ENCODE measurements at regions not wholly inside any gene's neighbourhood (a gene's known extent, or its start where the extent isn't known, plus 50 kb on each side); places are given as distances from the start of the nearest gene placed in this dataset.

GRCh38 chr18:60445341-60445740, 72.8 kb upstream of the MC4R start:
- Histone ChIP-seq H3K9ac (ENCODE audit: low read depth, low read length) (no peak overlapping the region), H3K27ac (ENCODE audit: low read depth, low read length) (no peak overlapping the region), H3K36me3 (ENCODE audit: insufficient read depth, low read length) (no peaks in the 10 kb centered on the region), H3K27me3 (ENCODE audit: insufficient read depth, low read length) (no peaks in the 10 kb centered on the region), H3K9me3 (ENCODE audit: insufficient read depth, low read depth, low read length) (no peaks in the 10 kb centered on the region), H3K4me1 (ENCODE audit: insufficient read depth, low read length) (peaks cover 18% of the 10 kb centered on the region), H3K4me3 (ENCODE audit: low read length) (no peak overlapping the region)

GRCh38 chr18:60446821-60447220, 74.2 kb upstream of the MC4R start:
- H3K9ac ChIP-seq (ENCODE audit: low read depth, low read length), result no peak overlapping the region
- H3K27me3 ChIP-seq (ENCODE audit: insufficient read depth, low read length), result no peaks in the 10 kb centered on the region
- H3K36me3 ChIP-seq (ENCODE audit: insufficient read depth, low read length), result no peaks in the 10 kb centered on the region
- no peak overlapping the region for H3K27ac ChIP-seq (ENCODE audit: low read depth, low read length)
- WGBS, result 93% methylated on average over 5 of the region's 5 CpGs
- H3K4me3 ChIP-seq (ENCODE audit: low read length), result no peak overlapping the region
- H3K4me1 ChIP-seq (ENCODE audit: insufficient read depth, low read length), result peaks cover 22% of the 10 kb centered on the region
- H3K9me3 ChIP-seq (ENCODE audit: insufficient read depth, low read depth, low read length), result no peaks in the 10 kb centered on the region

GRCh38 chr18:60448487-60449267, 76.1 kb upstream of the MC4R start:
- WGBS, result 93% methylated on average over 3 of the region's 3 CpGs
- Histone ChIP-seq H3K4me3 (ENCODE audit: low read length) (no peak overlapping the region; the same call in 1 of the 2 replicates), H3K9ac (ENCODE audit: low read depth, low read length) (no peak overlapping the region), H3K36me3 (ENCODE audit: insufficient read depth, low read length) (no peaks in the 10 kb centered on the region), H3K27me3 (ENCODE audit: insufficient read depth, low read length) (no peaks in the 10 kb centered on the region), H3K4me1 (ENCODE audit: insufficient read depth, low read length) (peaks cover 22% of the 10 kb centered on the region), H3K27ac (ENCODE audit: low read depth, low read length) (no peak overlapping the region), H3K9me3 (ENCODE audit: insufficient read depth, low read depth, low read length) (no peaks in the 10 kb centered on the region)

- H3K9ac ChIP-seq (ENCODE audit: low read depth, low read length), result no peak overlapping the region
- peaks cover 22% of the 10 kb centered on the region for H3K4me1 ChIP-seq (ENCODE audit: insufficient read depth, low read length)
- H3K9me3 ChIP-seq (ENCODE audit: insufficient read depth, low read depth, low read length), result no peaks in the 10 kb centered on the region
- H3K4me3 ChIP-seq (ENCODE audit: low read length), result no peak overlapping the region
- no peaks in the 10 kb centered on the region for H3K36me3 ChIP-seq (ENCODE audit: insufficient read depth, low read length)
- no CpG with 5 or more reads among the region's 1 CpG for WGBS
- H3K27ac ChIP-seq (ENCODE audit: low read depth, low read length), result no peak overlapping the region
- H3K27me3 ChIP-seq (ENCODE audit: insufficient read depth, low read length), result no peaks in the 10 kb centered on the region
These were observed 79.8 kb upstream of the MC4R start for GRCh38 chr18:60452421-60452820.

GRCh38 chr18:60466677-60467076, 94.1 kb upstream of the MC4R start:
- Histone ChIP-seq H3K4me3 (ENCODE audit: low read length) (no peak overlapping the region), H3K4me1 (ENCODE audit: insufficient read depth, low read length) (no peaks in the 10 kb centered on the region), H3K9ac (ENCODE audit: low read depth, low read length) (no peak overlapping the region), H3K27ac (ENCODE audit: low read depth, low read length) (no peak overlapping the region), H3K27me3 (ENCODE audit: insufficient read depth, low read length) (no peaks in the 10 kb centered on the region), H3K36me3 (ENCODE audit: insufficient read depth, low read length) (no peaks in the 10 kb centered on the region), H3K9me3 (ENCODE audit: insufficient read depth, low read depth, low read length) (no peaks in the 10 kb centered on the region)
- 99% methylated on average over 3 of the region's 3 CpGs for WGBS

GRCh38 chr18:60469387-60470100, 97.0 kb upstream of the MC4R start:
- Histone ChIP-seq H3K27ac (ENCODE audit: low read depth, low read length) (no peak overlapping the region), H3K4me3 (ENCODE audit: low read length) (no peak overlapping the region), H3K9me3 (ENCODE audit: insufficient read depth, low read depth, low read length) (no peaks in the 10 kb centered on the region), H3K27me3 (ENCODE audit: insufficient read depth, low read length) (no peaks in the 10 kb centered on the region), H3K9ac (ENCODE audit: low read depth, low read length) (no peak overlapping the region), H3K4me1 (ENCODE audit: insufficient read depth, low read length) (no peaks in the 10 kb centered on the region), H3K36me3 (ENCODE audit: insufficient read depth, low read length) (no peaks in the 10 kb centered on the region)
- 92% methylated on average over 4 of the region's 5 CpGs for WGBS

GRCh38 chr18:60471652-60472051, 99.1 kb upstream of the MC4R start:
- H3K27me3 ChIP-seq (ENCODE audit: insufficient read depth, low read length), result no peaks in the 10 kb centered on the region
- 88% methylated on average over 1 of the region's 1 CpG for WGBS
- H3K27ac ChIP-seq (ENCODE audit: low read depth, low read length), result no peak overlapping the region
- no peak overlapping the region for H3K4me3 ChIP-seq (ENCODE audit: low read length)
- H3K4me1 ChIP-seq (ENCODE audit: insufficient read depth, low read length), result no peaks in the 10 kb centered on the region
- no peaks in the 10 kb centered on the region for H3K36me3 ChIP-seq (ENCODE audit: insufficient read depth, low read length)
- no peaks in the 10 kb centered on the region for H3K9me3 ChIP-seq (ENCODE audit: insufficient read depth, low read depth, low read length)
- no peak overlapping the region for H3K9ac ChIP-seq (ENCODE audit: low read depth, low read length)

- H3K4me3 ChIP-seq (ENCODE audit: low read length), result no peak overlapping the region
- no peak overlapping the region for H3K9ac ChIP-seq (ENCODE audit: low read depth, low read length)
- H3K27me3 ChIP-seq (ENCODE audit: insufficient read depth, low read length), result peaks cover 15% of the 10 kb centered on the region
- no peaks in the 10 kb centered on the region for H3K9me3 ChIP-seq (ENCODE audit: insufficient read depth, low read depth, low read length)
- H3K27ac ChIP-seq (ENCODE audit: low read depth, low read length), result no peak overlapping the region
- H3K36me3 ChIP-seq (ENCODE audit: insufficient read depth, low read length), result no peaks in the 10 kb centered on the region
- H3K4me1 ChIP-seq (ENCODE audit: insufficient read depth, low read length), result no peaks in the 10 kb centered on the region
- WGBS, result 100% methylated on average over 2 of the region's 2 CpGs
These were observed 112.6 kb upstream of the MC4R start for GRCh38 chr18:60485201-60485600.

- Histone ChIP-seq H3K4me1 (ENCODE audit: insufficient read depth, low read length) (peaks cover 9% of the 10 kb centered on the region; the same call in 1 of the 2 replicates), H3K27ac (ENCODE audit: low read depth, low read length) (no peak overlapping the region), H3K27me3 (ENCODE audit: insufficient read depth, low read length) (peaks cover 85% of the 10 kb centered on the region), H3K4me3 (ENCODE audit: low read length) (no peak overlapping the region), H3K9ac (ENCODE audit: low read depth, low read length) (no peak overlapping the region), H3K36me3 (ENCODE audit: insufficient read depth, low read length) (no peaks in the 10 kb centered on the region), H3K9me3 (ENCODE audit: insufficient read depth, low read depth, low read length) (no peaks in the 10 kb centered on the region)
- 11% methylated on average over 4 of the region's 4 CpGs for WGBS
These were observed 120.5 kb upstream of the MC4R start for GRCh38 chr18:60493066-60493465.

GRCh38 chr18:60499675-60500074, 127.1 kb upstream of the MC4R start:
- 0 out of 2 replicates have a peak, but pooled peaks cover 4% of the 10 kb centered on the region for H3K4me1 ChIP-seq (ENCODE audit: insufficient read depth, low read length)
- H3K9me3 ChIP-seq (ENCODE audit: insufficient read depth, low read depth, low read length), result no peaks in the 10 kb centered on the region
- H3K27ac ChIP-seq (ENCODE audit: low read depth, low read length), result no peak overlapping the region
- no peak overlapping the region for H3K4me3 ChIP-seq (ENCODE audit: low read length)
- H3K9ac ChIP-seq (ENCODE audit: low read depth, low read length), result no peak overlapping the region
- H3K36me3 ChIP-seq (ENCODE audit: insufficient read depth, low read length), result no peaks in the 10 kb centered on the region
- H3K27me3 ChIP-seq (ENCODE audit: insufficient read depth, low read length), result peaks cover 25% of the 10 kb centered on the region
- 94% methylated on average over 4 of the region's 4 CpGs for WGBS

GRCh38 chr18:60500960-60501359, 128.4 kb upstream of the MC4R start:
- H3K36me3 ChIP-seq (ENCODE audit: insufficient read depth, low read length), result no peaks in the 10 kb centered on the region

More at GRCh38 chr18:60500960-60501359, 128.4 kb upstream of the MC4R start:
- 0 out of 2 replicates have a peak, but pooled peaks cover 4% of the 10 kb centered on the region for H3K4me1 ChIP-seq (ENCODE audit: insufficient read depth, low read length)
- H3K27ac ChIP-seq (ENCODE audit: low read depth, low read length), result no peak overlapping the region
- 92% methylated on average over 2 of the region's 2 CpGs for WGBS
- no peak overlapping the region for H3K4me3 ChIP-seq (ENCODE audit: low read length)
- H3K27me3 ChIP-seq (ENCODE audit: insufficient read depth, low read length), result peaks cover 12% of the 10 kb centered on the region
- no peaks in the 10 kb centered on the region for H3K9me3 ChIP-seq (ENCODE audit: insufficient read depth, low read depth, low read length)
- no peak overlapping the region for H3K9ac ChIP-seq (ENCODE audit: low read depth, low read length)
